ENCODE measurements at regions not wholly inside any gene's neighbourhood (a gene's known extent, or its start where the extent isn't known, plus 50 kb on each side); places are given as distances from the start of the nearest gene placed in this dataset.

- DNase-seq (ENCODE audit: low read depth in 1 of 2, low spot score in 1 of 2): no peak
Observed at GRCh38 chr14:104290058-104290667, 151.8 kb downstream of the KIF26A start.

- no peak for DNase-seq (ENCODE audit: low read depth in 1 of 2, low spot score in 1 of 2)
Observed at GRCh38 chr14:104290756-104291122, 152.4 kb downstream of the KIF26A start.

GRCh38 chr14:104291123-104292000, 153.0 kb downstream of the KIF26A start:
- DNase-seq (ENCODE audit: low read depth in 1 of 2, low spot score in 1 of 2): no peak

- DNase-seq (ENCODE audit: low read depth in 1 of 2, low spot score in 1 of 2): no peak
Observed at GRCh38 chr14:104292084-104292970, 153.9 kb downstream of the KIF26A start.

GRCh38 chr14:104293231-104293841, 154.9 kb downstream of the KIF26A start:
- DNase-seq (ENCODE audit: low read depth in 1 of 2, low spot score in 1 of 2): no peak

GRCh38 chr14:104293851-104294627, 155.7 kb downstream of the KIF26A start:
- DNase-seq (ENCODE audit: low read depth in 1 of 2, low spot score in 1 of 2): no peak

GRCh38 chr14:104294628-104294982, 156.2 kb downstream of the KIF26A start:
- DNase-seq (ENCODE audit: low read depth in 1 of 2, low spot score in 1 of 2): no peak

- DNase-seq (ENCODE audit: low read depth in 1 of 2, low spot score in 1 of 2): no peak
Observed at GRCh38 chr14:104294983-104295680, 156.7 kb downstream of the KIF26A start.

GRCh38 chr14:104295681-104296387, 157.4 kb downstream of the KIF26A start:
- DNase-seq (ENCODE audit: low read depth in 1 of 2, low spot score in 1 of 2): no peak

- DNase-seq (ENCODE audit: low read depth in 1 of 2, low spot score in 1 of 2): no peak
Observed at GRCh38 chr14:104296388-104297312, 158.3 kb downstream of the KIF26A start.

- no peak for DNase-seq (ENCODE audit: low read depth in 1 of 2, low spot score in 1 of 2)
Observed at GRCh38 chr14:104297313-104297704, 158.9 kb downstream of the KIF26A start.

- no peak for DNase-seq (ENCODE audit: low read depth in 1 of 2, low spot score in 1 of 2)
Observed at GRCh38 chr14:104297721-104298401, 159.5 kb downstream of the KIF26A start.

GRCh38 chr14:104298458-104298857, 160.1 kb downstream of the KIF26A start:
- no peak for DNase-seq (ENCODE audit: low read depth in 1 of 2, low spot score in 1 of 2)

- no peak for DNase-seq (ENCODE audit: low read depth in 1 of 2, low spot score in 1 of 2)
Observed at GRCh38 chr14:104299993-104300761, 161.8 kb downstream of the KIF26A start.

GRCh38 chr14:104301731-104302460, 163.5 kb downstream of the KIF26A start:
- no peak for DNase-seq (ENCODE audit: low read depth in 1 of 2, low spot score in 1 of 2)

GRCh38 chr14:104302794-104303405, 164.5 kb downstream of the KIF26A start:
- no peak for DNase-seq (ENCODE audit: low read depth in 1 of 2, low spot score in 1 of 2)

All from activated CD4-positive, alpha-beta T cell treated with anti-CD3 and anti-CD28 coated beads, Interleukin-2, amount 50 U/mL, for 24 hours (primary cell).